ENCODE measurements at regions not wholly inside any gene's neighbourhood (a gene's known extent, or its start where the extent isn't known, plus 50 kb on each side); places are given as distances from the start of the nearest gene placed in this dataset.
A peak's percentile ranks its signal among the peaks of the same experiment; 100 is the strongest.
"Not testable (repeated sequence)": the region's sequence is repeated elsewhere in the genome, so short reads cannot be mapped to it uniquely, and the experiment has no call there.

DNA sequence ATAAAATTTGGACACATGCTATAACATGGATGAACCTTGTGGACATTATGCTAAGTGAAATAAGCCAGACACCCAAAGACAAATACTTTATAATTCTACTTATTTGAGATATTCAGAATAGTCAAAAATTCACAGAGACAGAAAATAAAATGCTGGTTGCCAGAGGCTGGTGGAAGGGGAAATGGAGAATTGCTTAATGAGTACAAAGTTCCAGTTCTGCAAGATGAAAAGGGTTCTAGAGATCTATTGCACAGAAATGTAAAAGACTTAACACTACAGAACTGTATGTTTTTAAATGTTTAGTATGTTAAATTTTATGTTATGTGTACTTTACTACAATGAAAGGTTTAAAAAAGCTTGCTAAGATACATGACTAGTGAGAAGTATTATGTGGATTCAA, 344.8 kb downstream of the CNTN3 start:
- DNase-seq, result no peak

DNA sequence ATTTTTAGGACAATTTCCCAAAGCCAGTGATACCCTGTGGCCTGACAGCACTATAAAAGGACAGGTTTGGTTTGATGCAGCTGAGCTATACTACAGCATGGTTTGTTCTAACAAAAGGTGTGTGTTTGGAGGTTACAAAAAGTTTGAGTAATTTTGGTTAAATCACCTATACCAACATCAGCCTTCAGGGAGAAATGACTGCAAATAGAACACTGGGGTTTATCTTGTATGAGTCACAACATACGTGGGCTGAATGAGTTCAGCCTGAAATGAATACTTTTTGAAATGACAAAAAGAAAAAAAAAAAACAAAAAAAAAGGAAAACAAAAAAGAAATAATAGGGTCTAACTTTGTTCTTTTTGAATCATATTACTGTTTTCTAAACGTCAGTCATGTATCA, 345.7 kb downstream of the CNTN3 start:
- no peak for DNase-seq

DNA sequence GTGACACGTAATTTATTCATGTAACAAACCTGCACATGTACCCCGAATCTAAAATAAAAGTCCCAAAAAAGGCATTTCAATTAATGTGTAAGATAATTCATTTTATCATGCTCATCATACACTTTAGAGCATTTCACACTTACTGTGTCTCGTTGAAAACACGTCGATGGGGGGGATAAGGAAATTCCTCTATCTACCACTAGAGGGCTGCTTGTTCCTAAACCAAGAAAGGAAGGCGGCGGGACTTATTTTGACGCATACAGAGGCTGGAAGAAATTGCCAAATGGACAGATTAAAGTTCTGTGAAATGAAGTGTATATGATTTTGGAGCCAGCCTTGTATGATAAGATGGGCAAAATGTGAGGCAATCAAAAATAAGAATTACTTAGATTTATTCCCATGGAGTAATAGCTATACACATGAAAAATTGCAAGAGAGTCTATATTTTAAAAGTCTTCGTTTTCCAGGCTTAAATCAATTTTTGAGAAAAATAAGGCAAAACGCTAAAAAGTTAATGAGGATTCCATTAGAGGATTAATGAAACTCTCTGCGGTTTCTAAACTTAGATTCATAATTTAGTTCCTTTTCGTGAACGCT, 346.8 kb downstream of the CNTN3 start:
- DNase-seq, result no peak

DNA sequence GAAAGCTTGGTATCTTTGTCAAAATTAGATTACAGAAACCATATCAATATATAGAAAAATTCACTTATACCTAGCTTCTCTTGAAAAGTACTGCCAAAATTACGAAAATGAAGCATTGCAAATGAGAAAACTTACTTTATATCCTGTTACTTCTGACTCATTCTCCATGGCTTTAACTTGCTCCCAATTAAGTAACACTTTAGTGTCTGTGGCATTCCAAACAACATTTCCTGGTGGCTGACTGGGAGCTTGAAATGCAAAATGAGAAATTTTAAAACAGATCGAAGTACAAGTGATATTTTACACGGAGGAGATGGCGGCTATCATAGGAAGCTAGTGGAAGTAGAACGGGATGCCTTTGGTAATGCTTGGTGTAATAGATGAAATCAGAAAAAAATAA, 347.3 kb downstream of the CNTN3 start:
- no peak for DNase-seq

DNA sequence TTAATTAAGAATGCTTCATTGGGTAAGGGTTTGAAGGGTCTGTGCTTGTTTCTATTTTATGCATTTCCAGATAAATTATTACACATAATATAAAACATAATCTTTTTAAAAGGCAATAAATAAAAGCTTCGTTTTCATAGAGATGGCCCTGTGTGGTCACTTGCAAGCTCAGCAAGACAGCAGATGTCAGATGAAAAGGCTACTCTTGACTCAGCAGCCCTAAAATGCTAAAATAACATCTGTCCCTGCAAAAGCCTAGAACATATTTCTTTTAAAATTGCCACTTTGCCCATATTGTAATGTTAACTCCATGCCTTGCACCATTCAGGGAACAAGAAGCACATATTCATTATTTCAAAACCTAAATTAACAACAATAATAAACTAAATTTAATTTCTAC, 349.4 kb downstream of the CNTN3 start:
- no peak for DNase-seq

DNA sequence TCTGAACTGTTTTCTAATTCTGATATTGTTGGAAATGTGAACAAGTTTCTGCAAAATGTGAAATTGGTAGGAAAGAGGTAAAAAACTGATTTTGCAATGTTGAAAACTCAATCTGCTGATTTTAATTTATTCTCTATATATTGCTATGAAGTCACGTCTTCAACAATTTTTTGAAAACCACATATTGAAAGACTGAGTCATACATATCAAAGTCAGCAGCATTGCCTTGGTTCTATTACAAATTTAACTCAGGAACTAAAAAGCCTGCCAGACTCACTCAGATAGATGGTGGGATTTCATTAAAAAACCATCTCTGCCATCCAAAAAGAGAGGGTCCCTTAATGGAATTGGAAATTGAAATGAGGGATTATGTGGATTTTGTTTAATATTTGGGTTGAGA, 351.4 kb downstream of the CNTN3 start:
- no peak for DNase-seq

DNA sequence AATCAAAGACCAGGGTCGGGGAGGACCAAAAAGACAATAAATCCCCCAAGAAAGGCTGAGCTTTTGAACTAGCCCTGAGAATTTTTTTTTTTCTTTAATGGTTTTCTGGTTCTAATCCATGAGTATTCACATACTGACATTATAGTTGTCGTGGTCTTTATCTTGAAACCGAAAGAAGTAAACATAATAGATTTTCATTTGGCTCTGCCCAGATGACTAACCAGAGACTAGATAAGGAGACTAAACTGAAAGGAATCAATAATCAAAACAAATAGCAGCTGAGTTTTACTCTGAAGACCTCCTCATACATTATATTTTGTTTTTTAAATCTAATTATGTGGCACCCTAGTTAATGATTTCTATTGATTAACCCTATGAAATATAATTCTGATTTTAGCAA, 381.4 kb downstream of the CNTN3 start:
- DNase-seq, result no peak

DNA sequence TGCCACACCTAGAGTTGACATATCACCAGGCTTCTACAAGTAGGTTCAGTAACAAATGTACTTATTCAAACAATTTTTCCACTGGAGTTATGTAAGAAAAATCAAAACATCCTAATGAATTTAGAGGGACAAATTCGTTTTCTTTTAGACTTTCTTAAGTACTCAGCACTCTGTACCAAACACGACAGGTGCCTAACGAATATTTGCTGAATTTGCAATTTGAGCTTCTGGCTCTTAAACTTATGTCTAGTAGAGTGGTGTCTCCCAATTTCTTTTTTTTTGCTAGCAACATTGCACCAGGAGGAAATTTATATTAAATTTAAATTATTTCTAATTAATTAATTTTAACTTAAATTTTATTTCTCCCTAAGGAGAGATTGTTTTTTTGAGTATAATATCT, 397.0 kb downstream of the CNTN3 start:
- no peak for DNase-seq

DNA sequence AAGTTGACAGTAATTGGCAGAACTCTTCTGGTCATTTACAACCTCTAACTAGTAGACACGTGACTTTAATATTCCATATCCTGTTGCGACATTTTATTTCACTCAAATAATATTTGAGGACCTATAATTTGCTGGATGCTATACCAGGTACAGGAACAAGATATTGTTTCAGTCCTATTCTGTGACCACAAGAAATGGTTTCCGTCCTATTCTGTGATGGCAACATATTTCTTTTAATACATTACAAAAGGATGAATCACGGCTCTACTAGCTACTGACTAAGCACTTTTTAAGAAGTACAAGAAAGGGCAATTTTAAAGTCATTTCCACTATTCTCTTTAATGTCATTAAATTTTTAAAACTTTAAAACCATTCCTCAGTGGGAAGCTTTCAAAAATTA, 400.2 kb downstream of the CNTN3 start:
- DNase-seq, result no peak

DNA sequence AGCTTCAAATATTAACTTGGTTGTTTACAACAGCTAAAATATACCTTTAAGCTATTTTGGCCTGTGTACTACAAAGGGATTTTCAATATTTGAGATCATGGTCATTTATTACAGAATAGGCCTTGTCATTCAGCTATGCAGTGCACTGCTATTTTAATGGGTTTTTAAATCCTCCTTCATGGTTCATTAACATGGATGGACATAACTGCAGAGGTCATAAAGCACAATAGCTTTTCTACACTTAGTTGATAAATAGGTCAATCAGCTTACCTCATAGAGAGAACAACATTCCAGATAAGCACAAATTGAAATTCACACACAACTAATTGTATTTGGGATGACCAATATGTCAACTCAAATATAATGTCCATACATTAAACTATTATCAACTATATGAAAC, 403.7 kb downstream of the CNTN3 start:
- DNase-seq, result no peak

DNA sequence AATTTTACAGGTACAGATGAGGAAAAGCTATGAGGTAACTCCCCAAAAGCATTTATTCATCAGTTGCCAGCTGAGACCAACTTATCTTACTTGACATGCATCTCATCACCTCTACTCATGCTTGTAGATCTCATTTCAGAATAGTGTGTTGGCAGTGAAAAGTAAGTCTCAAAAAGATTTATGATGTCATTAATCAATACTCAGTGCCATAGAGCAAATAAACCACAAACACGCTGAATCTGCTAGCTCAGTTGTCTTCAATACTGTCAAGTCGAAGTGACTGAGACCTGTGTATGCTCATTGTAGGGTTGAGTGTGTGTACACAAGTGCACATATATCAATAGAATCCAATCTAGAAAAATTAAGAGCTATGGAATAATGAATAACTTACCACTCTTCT, 413.5 kb downstream of the CNTN3 start:
- peak; percentile 10 for DNase-seq

DNA sequence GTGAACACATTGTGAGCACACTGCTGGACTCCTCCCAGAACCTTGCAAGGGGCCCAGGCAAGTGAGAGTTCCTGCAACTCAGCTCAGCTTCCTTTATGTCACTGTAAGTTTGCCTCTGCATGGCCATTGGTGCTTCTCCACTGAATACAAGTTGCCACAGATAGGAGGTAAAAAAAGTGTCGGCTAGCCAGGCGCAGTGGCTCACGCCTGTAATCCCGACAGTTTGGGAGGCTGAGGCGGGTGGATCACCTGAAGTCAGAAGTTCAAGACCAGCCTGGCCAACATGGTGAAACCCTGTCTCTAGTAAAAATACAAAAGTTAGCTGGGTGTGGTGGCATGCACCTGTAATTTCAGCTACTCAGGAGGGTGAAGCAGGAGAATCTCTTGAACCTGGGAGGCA, 435.8 kb downstream of the CNTN3 start:
- not testable (repeated sequence) for DNase-seq

DNA sequence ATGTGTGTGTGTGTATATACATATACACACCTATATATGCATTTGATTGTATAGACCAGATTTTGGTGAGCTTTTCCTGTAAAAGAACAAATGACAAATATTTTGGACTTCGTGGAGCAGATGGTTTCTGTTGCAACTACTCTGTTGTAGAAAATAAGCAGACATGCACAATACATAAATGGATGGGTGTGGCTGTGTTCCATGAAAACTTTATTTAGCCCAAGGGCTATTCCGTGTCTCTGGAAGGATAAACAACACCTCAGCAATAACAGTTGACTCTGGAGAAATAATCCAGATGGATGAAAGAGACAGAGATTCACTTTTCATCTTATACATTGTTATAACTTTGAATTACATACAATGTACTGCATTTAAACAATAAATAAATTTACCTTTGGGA, 441.4 kb downstream of the CNTN3 start:
- no peak for DNase-seq

DNA sequence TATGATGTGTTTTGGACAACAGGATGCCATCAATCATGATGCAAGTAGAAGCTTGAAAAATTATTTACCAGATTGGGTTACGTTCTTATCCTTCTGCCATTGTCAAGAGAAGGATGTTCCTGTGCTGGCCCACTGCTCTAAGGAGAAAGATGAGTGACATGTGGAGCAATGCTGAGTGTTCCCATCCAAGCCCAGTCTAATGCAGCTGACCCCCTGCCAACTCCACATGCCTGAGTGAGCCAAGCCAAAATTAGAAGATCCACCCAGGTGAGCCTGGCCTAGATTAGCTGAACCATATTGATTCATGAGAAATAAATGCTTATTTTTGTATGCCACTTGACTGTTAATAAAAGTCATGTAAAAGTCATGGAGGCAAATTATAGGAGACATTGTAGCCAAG, 446.5 kb downstream of the CNTN3 start:
- DNase-seq, result no peak

DNA sequence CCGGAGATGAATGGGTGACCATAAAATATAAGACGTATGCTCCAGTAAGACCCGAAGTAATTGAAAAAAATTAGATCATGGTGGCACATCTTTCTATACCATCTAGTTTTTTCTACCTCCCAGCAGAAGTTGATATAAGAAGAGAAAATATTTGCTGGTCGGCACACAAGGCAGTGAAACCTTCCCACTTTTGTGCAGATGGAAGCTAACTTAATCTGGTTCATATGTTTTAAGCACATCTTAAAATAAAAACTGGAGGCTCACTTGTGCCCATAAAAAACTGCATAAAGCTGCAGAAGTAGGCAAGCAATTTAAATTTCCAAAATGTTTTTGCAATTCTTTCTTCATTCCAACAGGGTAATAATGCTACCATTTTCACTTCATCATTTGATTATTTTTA, 449.2 kb downstream of the CNTN3 start:
- DNase-seq, result no peak

DNA sequence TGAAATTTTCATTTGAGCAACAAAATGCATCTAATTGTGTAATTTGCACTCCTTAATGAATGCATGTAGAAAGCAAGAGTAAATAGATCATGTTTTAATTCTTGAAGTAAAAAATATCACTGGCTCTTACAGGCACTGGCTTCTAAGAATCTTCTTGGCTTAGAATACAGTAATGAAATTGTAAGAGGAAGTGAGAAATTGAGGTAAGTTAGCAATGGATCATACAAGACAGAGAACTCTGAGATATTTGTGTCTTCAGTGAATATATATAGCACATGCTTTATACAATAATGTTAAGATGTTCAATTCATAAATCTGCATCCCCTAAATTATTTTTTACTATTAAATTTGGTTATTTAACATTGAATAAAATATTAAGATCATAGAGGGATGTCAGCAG, 465.0 kb downstream of the CNTN3 start:
- no peak for DNase-seq

DNA sequence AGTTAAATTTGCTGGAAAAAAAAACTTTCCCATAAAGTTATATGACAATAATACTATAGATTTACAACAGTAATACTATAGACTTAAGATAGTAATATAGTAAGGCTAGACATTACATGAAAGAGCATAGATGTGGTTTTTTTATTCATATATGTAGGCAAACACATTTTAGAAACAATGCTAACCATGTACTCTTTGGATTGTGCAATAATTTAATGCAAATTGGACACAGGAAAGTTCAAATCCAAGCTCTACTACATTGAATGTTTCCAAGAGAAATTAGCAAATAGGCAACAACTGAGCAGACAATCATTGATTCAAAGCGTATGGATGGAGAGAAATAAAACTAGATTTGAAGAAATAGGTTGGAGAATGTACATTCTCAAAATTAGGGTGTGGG, 469.2 kb downstream of the CNTN3 start:
- no peak for DNase-seq

DNA sequence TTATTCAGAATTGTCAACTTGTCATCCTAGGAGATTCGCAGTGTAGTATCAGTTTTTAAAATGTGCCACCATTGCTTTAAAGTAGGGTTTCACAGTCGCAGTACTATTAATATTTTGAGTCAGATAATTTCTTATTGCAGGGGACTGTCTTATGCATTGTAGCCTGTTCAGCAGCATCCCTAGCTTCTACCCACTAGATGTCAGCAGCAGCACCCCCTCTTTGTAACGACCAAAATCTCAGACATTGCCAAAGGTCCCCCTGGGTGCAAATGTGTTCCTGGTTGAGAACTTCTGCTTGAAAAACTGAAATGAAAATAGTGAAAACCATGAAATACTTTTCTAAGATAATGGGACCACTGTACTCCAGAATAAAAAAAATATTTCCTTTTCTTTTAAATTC, 474.8 kb downstream of the CNTN3 start:
- no peak for DNase-seq

DNA sequence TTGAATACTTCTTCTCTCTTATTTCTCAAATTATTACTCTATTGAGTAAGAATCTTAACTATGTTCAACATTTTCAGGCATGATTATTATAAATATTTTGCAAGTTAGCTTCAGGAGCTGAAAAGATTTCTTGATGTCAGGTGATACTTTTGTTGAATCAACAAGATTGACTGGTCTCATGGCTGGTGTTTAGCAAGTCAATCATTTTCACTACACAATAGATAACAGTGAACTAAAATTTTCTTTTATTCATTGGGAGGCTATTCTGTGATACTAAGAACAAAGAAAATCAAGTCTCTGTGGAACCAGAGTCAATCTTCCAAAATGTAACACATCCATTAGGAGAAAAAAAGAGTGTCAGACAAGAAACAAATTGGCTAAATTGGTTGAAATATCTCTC, 476.7 kb downstream of the CNTN3 start:
- DNase-seq, result no peak

DNA sequence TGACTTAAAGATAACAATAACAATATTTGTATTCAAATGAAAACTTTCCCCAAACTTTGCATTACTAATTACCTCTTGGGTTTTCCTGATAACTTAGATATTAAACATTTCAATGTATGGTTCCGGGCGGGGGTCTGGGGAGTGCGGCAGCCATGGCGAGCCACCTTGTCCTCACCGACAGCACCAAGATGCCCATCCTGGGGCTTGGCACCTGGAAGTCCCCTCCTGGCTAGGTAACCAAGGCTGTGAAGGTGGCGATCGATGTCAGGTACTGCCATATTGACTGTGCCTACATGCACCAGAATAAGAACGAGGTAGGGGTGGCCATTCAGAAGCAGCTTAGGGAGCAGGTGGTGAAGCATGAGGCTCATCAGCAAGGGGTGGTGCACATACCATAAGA, 478.7 kb downstream of the CNTN3 start:
- no peak for DNase-seq

DNA sequence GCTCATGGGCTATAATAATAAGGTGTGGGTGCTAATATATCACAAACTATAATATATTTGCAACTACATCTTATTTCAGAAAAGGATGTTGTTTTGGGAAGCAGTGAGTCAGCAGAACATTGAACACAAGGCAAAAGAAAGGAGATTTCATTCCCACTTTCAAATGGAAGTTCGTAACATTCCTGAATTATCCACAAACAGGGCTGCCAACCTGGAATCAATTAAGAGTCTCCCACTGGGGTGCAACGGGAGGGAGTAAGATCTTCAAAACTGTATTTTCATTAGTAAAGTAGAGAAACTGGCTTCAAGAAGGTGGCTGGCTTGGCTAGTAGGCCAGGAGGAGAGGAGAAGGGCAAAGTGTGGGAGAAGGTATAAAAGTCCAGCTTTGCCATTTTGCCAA, 479.6 kb downstream of the CNTN3 start:
- DNase-seq, result no peak

DNA sequence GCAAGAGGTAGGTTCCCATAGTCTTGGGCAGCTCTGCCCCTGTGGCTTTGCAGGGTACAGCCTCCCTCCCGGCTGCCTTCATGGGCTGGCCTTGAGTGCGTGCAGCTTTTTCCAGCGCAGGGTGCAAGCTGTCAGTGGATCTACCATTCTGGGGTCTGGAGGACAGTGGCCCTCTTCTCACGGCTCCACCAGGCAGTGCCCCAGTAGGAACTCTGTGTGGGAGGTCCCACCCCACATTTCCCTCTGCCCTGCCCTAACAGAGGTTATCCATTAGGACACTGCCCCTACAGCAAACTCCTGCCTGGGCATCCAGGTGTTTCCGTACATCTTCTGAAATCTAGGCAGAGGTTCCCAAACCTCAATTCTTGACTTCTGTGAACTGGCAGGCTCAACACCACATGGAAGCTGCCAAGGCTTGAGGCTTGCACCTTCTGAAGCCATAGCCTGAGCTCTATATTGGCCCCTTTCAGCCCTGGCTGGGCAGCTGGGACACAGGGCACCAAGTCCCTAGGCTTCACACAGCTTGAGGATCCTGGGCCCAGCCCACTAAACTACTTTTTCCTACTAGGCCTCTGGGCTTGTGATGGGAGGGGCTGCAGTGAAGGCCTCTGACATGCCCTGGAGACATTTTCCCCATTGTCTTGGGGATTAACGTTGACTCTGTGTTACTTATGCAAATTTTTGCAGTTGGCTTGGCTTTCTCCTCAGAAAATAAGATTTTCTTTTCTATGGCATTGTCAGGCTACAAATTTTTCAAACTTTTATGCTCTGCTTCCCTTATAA, 482.7 kb downstream of the CNTN3 start:
- DNase-seq, result not testable (repeated sequence)

DNA sequence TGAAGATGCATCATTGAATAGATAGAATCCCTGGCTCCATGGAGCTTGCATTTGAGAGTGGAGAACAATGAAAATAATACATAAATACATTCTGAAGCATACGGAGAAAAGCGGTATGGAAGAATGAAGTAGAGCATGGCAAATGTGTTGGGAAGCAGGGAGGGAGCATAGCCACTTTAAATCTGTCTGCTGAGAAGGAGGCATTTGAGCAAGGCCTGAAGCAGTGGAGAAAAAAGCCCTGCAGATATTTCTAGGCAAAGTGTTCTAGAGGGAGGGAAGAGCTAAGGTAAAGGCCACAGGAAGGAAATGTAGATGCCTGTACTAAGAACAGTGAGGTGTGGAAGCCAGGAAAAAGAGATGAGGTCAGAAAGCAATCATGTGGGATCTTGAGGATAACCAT, 484.8 kb downstream of the CNTN3 start:
- DNase-seq, result no peak

DNA sequence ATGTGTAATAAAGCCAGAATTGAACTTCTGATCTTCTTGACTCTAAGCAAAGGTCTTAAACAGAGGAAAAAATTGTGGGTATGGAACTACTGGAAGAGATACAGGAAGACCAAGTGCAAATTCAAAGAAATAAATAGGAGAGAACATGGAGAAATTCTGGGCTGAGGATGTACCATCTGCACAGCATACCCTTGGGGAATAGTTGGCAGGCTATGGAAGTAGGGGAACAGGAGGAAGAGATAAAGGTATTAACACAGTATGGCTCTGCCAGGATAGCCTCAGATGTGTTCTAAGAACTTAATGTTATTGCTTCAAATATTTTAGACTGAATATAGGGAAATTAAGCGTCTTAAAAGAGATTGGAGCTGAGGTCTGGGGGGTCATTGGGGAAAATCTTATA, 485.4 kb downstream of the CNTN3 start:
- DNase-seq, result no peak

DNA sequence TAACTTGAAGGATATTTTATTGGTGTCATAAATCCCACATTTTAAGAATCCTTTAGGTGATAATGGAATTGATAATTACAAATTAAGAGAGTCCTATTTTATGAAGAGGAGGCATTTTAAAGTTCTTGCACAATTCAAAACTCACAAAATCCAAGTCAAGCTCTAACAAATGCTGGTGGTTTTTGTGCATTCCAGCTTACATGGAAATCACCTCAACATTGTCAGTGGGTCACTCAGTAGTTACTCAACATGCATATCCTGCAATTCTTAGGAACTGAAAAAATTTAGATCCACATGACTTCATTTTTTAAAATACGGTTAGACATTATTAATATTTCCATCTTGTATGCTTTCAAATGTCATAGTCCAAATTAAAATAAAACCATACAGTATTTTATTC, 487.2 kb downstream of the CNTN3 start:
- DNase-seq, result no peak

Data from NCI-H774 (cell line).